Fibroblast of villous mesenchyme (primary cell): ENCODE measurements at regions not wholly inside any gene's neighbourhood (a gene's known extent, or its start where the extent isn't known, plus 50 kb on each side); places are given as distances from the start of the nearest gene placed in this dataset.

Source experiments
- DNase-seq: peaks from one replicate; pipeline ENCODE4 v3.0.0-alpha.2; 2010; ENCODE audit warnings: low read depth
- H3K4me3 ChIP-seq: 2 replicates; pipeline ENCODE4 v1.5.1; 2011; ENCODE audit warnings: low read depth, mild to moderate bottlenecking, low read length
- CTCF ChIP-seq: IDR thresholded peaks from 2 replicates; pipeline ENCODE4 v1.5.1; 2012; ENCODE audit warnings: low read depth, mild to moderate bottlenecking, low read length; ENCODE audit not compliant: insufficient read depth

GRCh38 chr6:154885214-154885613 lies 109.9 kb upstream of the TIAM2 start:
- H3K4me3 ChIP-seq, result no peak overlapping the region
- DNase-seq, result no peak
- no peak for TF ChIP-seq CTCF

GRCh38 chr6:154886016-154886415 lies 109.1 kb upstream of the TIAM2 start:
- DNase-seq, result no peak
- no peak overlapping the region for H3K4me3 ChIP-seq
- TF ChIP-seq CTCF, result no peak

GRCh38 chr6:154886471-154886870 lies 108.6 kb upstream of the TIAM2 start:
- H3K4me3 ChIP-seq, result no peak overlapping the region

GRCh38 chr6:154887051-154887450 lies 108.1 kb upstream of the TIAM2 start:
- TF ChIP-seq CTCF, result no peak
- no peak for DNase-seq
- no peak overlapping the region for H3K4me3 ChIP-seq

More at GRCh38 chr6:154886471-154886870, 108.6 kb upstream of the TIAM2 start:
- DNase-seq, result no peak
- TF ChIP-seq CTCF, result no peak

GRCh38 chr6:154888421-154889295 lies 106.5 kb upstream of the TIAM2 start:
- DNase-seq, result no peak
- no peak for TF ChIP-seq CTCF
- no peak overlapping the region for H3K4me3 ChIP-seq

- no peak overlapping the region for H3K4me3 ChIP-seq
- DNase-seq, result no peak
- no peak for TF ChIP-seq CTCF
Observed at GRCh38 chr6:154890874-154891273, 104.2 kb upstream of the TIAM2 start.
